ENCODE measurements at regions not wholly inside any gene's neighbourhood (a gene's known extent, or its start where the extent isn't known, plus 50 kb on each side); places are given as distances from the start of the nearest gene placed in this dataset.
"Not testable (repeated sequence)": the region's sequence is repeated elsewhere in the genome, so short reads cannot be mapped to it uniquely, and the experiment has no call there.

GRCh38 chrX:905848-906566, 275.4 kb downstream of the SHOX start:
- 85 to 86% methylated on average over 19 of the region's 19 CpGs for WGBS, 2 donors
- H3K36me3 ChIP-seq (ENCODE audit: control insufficient read depth in 2 of 2, insufficient read depth in 2 of 2, low read length in 1 of 2) = no peaks in the 10 kb centered on the region

GRCh38 chrX:903116-903515, 272.5 kb downstream of the SHOX start:
- H3K4me1 ChIP-seq (ENCODE audit: control insufficient read depth in 2 of 2, insufficient read depth in 2 of 2, low read length in 1 of 2) = no peaks in the 10 kb centered on the region
- no peaks in the 10 kb centered on the region for H3K36me3 ChIP-seq (ENCODE audit: control insufficient read depth in 2 of 2, insufficient read depth in 2 of 2, low read length in 1 of 2)
- H3K27me3 ChIP-seq (ENCODE audit: control insufficient read depth in 1 of 2, insufficient read depth in 2 of 2, low read length in 2 of 2) = no peaks in the 10 kb centered on the region
- H3K4me3 ChIP-seq (ENCODE audit: low read depth in 1 of 2, low read length in 2 of 2) = no peak overlapping the region
- peaks cover 6 to 9% of the 10 kb centered on the region in 2 donors for H3K9me3 ChIP-seq (ENCODE audit: control insufficient read depth in 2 of 2, insufficient read depth in 1 of 2, low read depth in 1 of 2, low read length in 1 of 2)
- 84 to 87% methylated on average over 15 of the region's 15 CpGs for WGBS, 2 donors
- H3K27ac ChIP-seq (ENCODE audit: low read depth in 2 of 2, low read length in 1 of 2) = no peak overlapping the region

More at GRCh38 chrX:905848-906566, 275.4 kb downstream of the SHOX start:
- no peak overlapping the region for H3K4me3 ChIP-seq (ENCODE audit: low read depth in 1 of 2, low read length in 2 of 2)
- no peaks in the 10 kb centered on the region for H3K27me3 ChIP-seq (ENCODE audit: control insufficient read depth in 1 of 2, insufficient read depth in 2 of 2, low read length in 2 of 2)
- H3K4me1 ChIP-seq (ENCODE audit: control insufficient read depth in 2 of 2, insufficient read depth in 2 of 2, low read length in 1 of 2) = no peaks in the 10 kb centered on the region
- H3K9me3 ChIP-seq (ENCODE audit: control insufficient read depth in 2 of 2, insufficient read depth in 1 of 2, low read depth in 1 of 2, low read length in 1 of 2) = peaks cover 7 to 11% of the 10 kb centered on the region in 2 donors
- no peak overlapping the region for H3K27ac ChIP-seq (ENCODE audit: low read depth in 2 of 2, low read length in 1 of 2)

GRCh38 chrX:896256-896655, 265.7 kb downstream of the SHOX start:
- H3K4me1 ChIP-seq (ENCODE audit: control insufficient read depth in 2 of 2, insufficient read depth in 2 of 2, low read length in 1 of 2) = no peaks in the 10 kb centered on the region
- H3K4me3 ChIP-seq (ENCODE audit: low read depth in 1 of 2, low read length in 2 of 2) = no peak overlapping the region
- no peaks in the 10 kb centered on the region for H3K36me3 ChIP-seq (ENCODE audit: control insufficient read depth in 2 of 2, insufficient read depth in 2 of 2, low read length in 1 of 2)
- H3K27ac ChIP-seq (ENCODE audit: low read depth in 2 of 2, low read length in 1 of 2) = no peak overlapping the region
- peaks cover 4 to 5% of the 10 kb centered on the region in 2 donors for H3K9me3 ChIP-seq (ENCODE audit: control insufficient read depth in 2 of 2, insufficient read depth in 1 of 2, low read depth in 1 of 2, low read length in 1 of 2)
- 83 to 86% methylated on average over 3 of the region's 3 CpGs for WGBS, 2 donors
- no peaks in the 10 kb centered on the region for H3K27me3 ChIP-seq (ENCODE audit: control insufficient read depth in 1 of 2, insufficient read depth in 2 of 2, low read length in 2 of 2)

- Histone ChIP-seq H3K36me3 (ENCODE audit: control insufficient read depth in 2 of 2, insufficient read depth in 2 of 2, low read length in 1 of 2) (no peaks in the 10 kb centered on the region), H3K27me3 (ENCODE audit: control insufficient read depth in 1 of 2, insufficient read depth in 2 of 2, low read length in 2 of 2) (no peaks in the 10 kb centered on the region), H3K9me3 (ENCODE audit: control insufficient read depth in 2 of 2, insufficient read depth in 1 of 2, low read depth in 1 of 2, low read length in 1 of 2) (peaks cover 0 to 6% of the 10 kb centered on the region in 2 donors), H3K4me1 (ENCODE audit: control insufficient read depth in 2 of 2, insufficient read depth in 2 of 2, low read length in 1 of 2) (no peaks in the 10 kb centered on the region), H3K27ac (ENCODE audit: low read depth in 2 of 2, low read length in 1 of 2) (no peak overlapping the region), H3K4me3 (ENCODE audit: low read depth in 1 of 2, low read length in 2 of 2) (no peak overlapping the region)
- 80 to 86% methylated on average over 5 of the region's 5 CpGs for WGBS, 2 donors
These were observed 259.5 kb downstream of the SHOX start for GRCh38 chrX:889966-890651.

GRCh38 chrX:887724-888123, 257.1 kb downstream of the SHOX start:
- WGBS, 2 donors = 90 to 93% methylated on average over 13 of the region's 13 CpGs
- not testable (repeated sequence) for H3K27me3 ChIP-seq (ENCODE audit: control insufficient read depth in 1 of 2, insufficient read depth in 2 of 2, low read length in 2 of 2); H3K36me3 ChIP-seq (ENCODE audit: control insufficient read depth in 2 of 2, insufficient read depth in 2 of 2, low read length in 1 of 2); H3K4me1 ChIP-seq (ENCODE audit: control insufficient read depth in 2 of 2, insufficient read depth in 2 of 2, low read length in 1 of 2); H3K27ac ChIP-seq (ENCODE audit: low read depth in 2 of 2, low read length in 1 of 2); H3K4me3 ChIP-seq (ENCODE audit: low read depth in 1 of 2, low read length in 2 of 2)
- peaks cover 0 to 10% of the 10 kb centered on the region in 2 donors for H3K9me3 ChIP-seq (ENCODE audit: control insufficient read depth in 2 of 2, insufficient read depth in 1 of 2, low read depth in 1 of 2, low read length in 1 of 2)

GRCh38 chrX:883588-883987, 253.0 kb downstream of the SHOX start:
- Histone ChIP-seq H3K27me3 (ENCODE audit: control insufficient read depth in 1 of 2, insufficient read depth in 2 of 2, low read length in 2 of 2) (no peaks in the 10 kb centered on the region), H3K36me3 (ENCODE audit: control insufficient read depth in 2 of 2, insufficient read depth in 2 of 2, low read length in 1 of 2) (no peaks in the 10 kb centered on the region), H3K4me1 (ENCODE audit: control insufficient read depth in 2 of 2, insufficient read depth in 2 of 2, low read length in 1 of 2) (no peaks in the 10 kb centered on the region), H3K9me3 (ENCODE audit: control insufficient read depth in 2 of 2, insufficient read depth in 1 of 2, low read depth in 1 of 2, low read length in 1 of 2) (peaks cover 0 to 7% of the 10 kb centered on the region in 2 donors), H3K27ac (ENCODE audit: low read depth in 2 of 2, low read length in 1 of 2) (no peak overlapping the region), H3K4me3 (ENCODE audit: low read depth in 1 of 2, low read length in 2 of 2) (no peak overlapping the region)
- 53 to 67% methylated on average over 10 of the region's 10 CpGs for WGBS, 2 donors

- H3K4me3 ChIP-seq (ENCODE audit: low read depth in 1 of 2, low read length in 2 of 2); H3K9me3 ChIP-seq (ENCODE audit: control insufficient read depth in 2 of 2, insufficient read depth in 1 of 2, low read depth in 1 of 2, low read length in 1 of 2); H3K27me3 ChIP-seq (ENCODE audit: control insufficient read depth in 1 of 2, insufficient read depth in 2 of 2, low read length in 2 of 2); H3K36me3 ChIP-seq (ENCODE audit: control insufficient read depth in 2 of 2, insufficient read depth in 2 of 2, low read length in 1 of 2); H3K27ac ChIP-seq (ENCODE audit: low read depth in 2 of 2, low read length in 1 of 2); H3K4me1 ChIP-seq (ENCODE audit: control insufficient read depth in 2 of 2, insufficient read depth in 2 of 2, low read length in 1 of 2): not testable (repeated sequence)
- 58 to 62% methylated on average over 11 of the region's 11 CpGs for WGBS, 2 donors
These were observed 249.4 kb downstream of the SHOX start for GRCh38 chrX:879756-880698.

- Histone ChIP-seq H3K9me3 (ENCODE audit: control insufficient read depth in 2 of 2, insufficient read depth in 1 of 2, low read depth in 1 of 2, low read length in 1 of 2) (peaks cover 2 to 6% of the 10 kb centered on the region in 2 donors), H3K4me3 (ENCODE audit: low read depth in 1 of 2, low read length in 2 of 2) (no peak overlapping the region), H3K27me3 (ENCODE audit: control insufficient read depth in 1 of 2, insufficient read depth in 2 of 2, low read length in 2 of 2) (no peaks in the 10 kb centered on the region), H3K36me3 (ENCODE audit: control insufficient read depth in 2 of 2, insufficient read depth in 2 of 2, low read length in 1 of 2) (no peaks in the 10 kb centered on the region), H3K4me1 (ENCODE audit: control insufficient read depth in 2 of 2, insufficient read depth in 2 of 2, low read length in 1 of 2) (no peaks in the 10 kb centered on the region), H3K27ac (ENCODE audit: low read depth in 2 of 2, low read length in 1 of 2) (no peak overlapping the region)
- WGBS, 2 donors = 69 to 77% methylated on average over 15 of the region's 15 CpGs
These were observed 243.5 kb downstream of the SHOX start for GRCh38 chrX:874061-874460.

GRCh38 chrX:873016-873415, 242.4 kb downstream of the SHOX start:
- WGBS, 2 donors = 86 to 87% methylated on average over 7 of the region's 7 CpGs
- Histone ChIP-seq H3K4me1 (ENCODE audit: control insufficient read depth in 2 of 2, insufficient read depth in 2 of 2, low read length in 1 of 2) (no peaks in the 10 kb centered on the region), H3K27ac (ENCODE audit: low read depth in 2 of 2, low read length in 1 of 2) (no peak overlapping the region), H3K4me3 (ENCODE audit: low read depth in 1 of 2, low read length in 2 of 2) (no peak overlapping the region), H3K27me3 (ENCODE audit: control insufficient read depth in 1 of 2, insufficient read depth in 2 of 2, low read length in 2 of 2) (no peaks in the 10 kb centered on the region), H3K36me3 (ENCODE audit: control insufficient read depth in 2 of 2, insufficient read depth in 2 of 2, low read length in 1 of 2) (no peaks in the 10 kb centered on the region), H3K9me3 (ENCODE audit: control insufficient read depth in 2 of 2, insufficient read depth in 1 of 2, low read depth in 1 of 2, low read length in 1 of 2) (peaks cover 2 to 8% of the 10 kb centered on the region in 2 donors)
